CMK (cell line): ENCODE measurements at regions not wholly inside any gene's neighbourhood (a gene's known extent, or its start where the extent isn't known, plus 50 kb on each side); places are given as distances from the start of the nearest gene placed in this dataset.
"Not testable (repeated sequence)": the region's sequence is repeated elsewhere in the genome, so short reads cannot be mapped to it uniquely, and the experiment has no call there.

Experiments
- DNase-seq: peaks from one replicate; pipeline ENCODE4 v3.0.0-alpha.2; 2010; ENCODE audit warnings: low read depth

DNA sequence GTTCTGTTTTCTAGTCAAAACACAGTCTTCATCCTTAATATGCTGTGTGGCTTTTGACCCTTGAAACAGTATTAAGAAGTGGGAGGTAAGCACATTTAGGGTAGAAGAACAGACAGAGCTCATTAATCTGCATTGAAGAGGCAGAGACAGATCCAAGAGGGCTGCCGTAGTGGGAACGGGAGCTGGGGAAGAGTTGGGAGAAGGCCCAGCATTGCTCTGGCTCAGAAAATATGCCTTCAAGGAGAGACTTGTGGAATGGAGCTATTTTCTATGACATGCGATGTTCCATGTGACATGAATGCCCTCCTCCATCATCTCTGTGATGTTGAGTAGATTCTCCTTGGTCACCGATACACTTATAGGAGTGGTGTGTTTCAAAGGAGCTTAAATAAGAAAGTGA is 273.3 kb upstream of the BOD1L1 start:
- no peak for DNase-seq

DNA sequence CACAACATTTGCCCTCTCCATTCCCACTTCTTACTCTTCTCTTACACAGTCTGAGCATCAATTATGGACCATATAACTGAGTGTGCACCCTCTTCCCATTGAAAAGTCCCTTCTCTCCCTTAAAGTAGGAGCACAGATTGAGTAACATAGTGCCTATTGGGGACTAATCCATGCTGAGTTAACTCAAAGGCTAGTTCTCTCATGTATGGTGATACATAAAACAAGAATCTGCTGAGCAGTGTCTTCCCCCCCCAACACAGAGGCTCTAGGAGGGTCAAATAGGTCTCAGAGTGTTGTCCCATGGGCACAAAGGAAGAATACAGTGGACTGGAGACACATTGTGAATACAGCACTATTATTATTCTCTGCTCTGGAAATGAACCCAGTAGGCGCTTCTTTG is 274.6 kb upstream of the BOD1L1 start:
- no peak for DNase-seq

DNA sequence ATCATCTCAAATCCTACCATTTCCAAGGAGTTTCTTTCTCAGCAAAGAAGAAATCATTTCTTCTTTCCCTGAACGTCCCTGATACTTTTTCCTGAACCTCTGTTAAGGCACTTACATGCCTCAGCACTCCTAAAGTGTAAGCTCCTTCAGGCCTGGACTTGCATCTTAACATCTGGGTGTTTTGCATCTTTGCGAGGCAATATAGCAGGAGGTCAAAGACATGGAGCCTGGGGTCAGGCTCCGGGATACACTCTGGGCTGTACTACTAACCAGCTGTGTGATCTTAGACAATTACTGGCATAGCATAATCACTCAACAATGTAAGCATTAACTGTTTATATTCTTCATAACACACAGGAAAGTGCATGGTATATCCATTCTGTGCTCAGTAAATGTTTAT is 275.5 kb upstream of the BOD1L1 start:
- no peak for DNase-seq

DNA sequence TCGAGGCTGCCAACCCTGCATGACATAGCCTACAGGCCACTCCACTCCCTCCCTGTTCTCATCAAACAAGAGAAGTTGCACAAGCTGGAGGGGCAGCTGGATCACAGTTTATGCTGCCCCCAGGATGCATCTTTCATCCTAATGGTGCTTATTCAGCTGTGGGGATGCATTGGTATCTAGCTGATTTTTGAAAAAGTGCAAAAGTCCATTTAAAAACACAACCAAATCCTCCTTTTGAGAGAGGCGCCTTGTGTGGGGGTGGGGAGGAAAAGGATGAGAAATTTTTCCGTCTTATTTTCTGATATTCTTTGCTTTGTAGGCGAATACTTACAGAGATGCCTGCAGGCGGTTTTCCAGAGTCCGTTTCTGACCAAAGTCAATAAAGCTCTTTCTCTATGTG is 276.4 kb upstream of the BOD1L1 start:
- no peak for DNase-seq

DNA sequence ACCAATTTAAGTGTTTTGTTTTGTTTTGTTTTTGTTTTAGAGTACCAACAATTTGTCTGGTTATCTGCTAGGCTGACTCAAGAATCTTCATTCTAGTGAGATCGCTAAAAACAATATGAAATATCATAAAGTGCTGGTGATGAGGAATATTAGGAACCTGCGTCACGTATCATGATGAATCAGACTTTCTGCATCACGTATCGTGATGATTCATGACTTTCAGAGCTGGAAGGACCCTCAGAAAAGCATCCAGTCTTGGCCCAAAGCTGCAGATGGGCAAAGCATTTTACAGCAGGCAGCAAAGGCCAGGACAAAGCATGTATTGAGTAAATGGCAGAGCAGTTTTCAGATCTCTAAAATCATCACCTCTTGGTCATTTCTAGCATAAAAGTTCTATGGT is 278.0 kb upstream of the BOD1L1 start:
- DNase-seq = no peak

DNA sequence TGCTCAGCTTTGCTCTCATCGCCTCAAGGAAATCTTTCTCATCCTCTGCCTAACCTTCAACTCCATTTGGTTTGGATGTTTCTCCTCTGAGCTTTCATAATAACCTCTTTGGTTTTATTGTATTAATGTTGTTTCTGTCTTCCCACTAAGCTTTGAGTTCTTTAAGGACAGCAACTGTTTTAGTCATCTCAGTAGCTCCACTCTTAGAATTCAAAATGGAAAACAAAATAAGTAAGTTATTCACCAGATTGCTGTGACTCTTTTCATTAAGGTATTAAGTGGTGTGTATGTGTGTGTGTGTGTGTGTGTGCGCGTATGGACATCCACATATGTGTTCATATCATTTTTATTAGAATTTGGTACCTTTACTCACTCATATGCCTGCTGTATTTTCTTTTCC is 279.2 kb upstream of the BOD1L1 start:
- no peak for DNase-seq

DNA sequence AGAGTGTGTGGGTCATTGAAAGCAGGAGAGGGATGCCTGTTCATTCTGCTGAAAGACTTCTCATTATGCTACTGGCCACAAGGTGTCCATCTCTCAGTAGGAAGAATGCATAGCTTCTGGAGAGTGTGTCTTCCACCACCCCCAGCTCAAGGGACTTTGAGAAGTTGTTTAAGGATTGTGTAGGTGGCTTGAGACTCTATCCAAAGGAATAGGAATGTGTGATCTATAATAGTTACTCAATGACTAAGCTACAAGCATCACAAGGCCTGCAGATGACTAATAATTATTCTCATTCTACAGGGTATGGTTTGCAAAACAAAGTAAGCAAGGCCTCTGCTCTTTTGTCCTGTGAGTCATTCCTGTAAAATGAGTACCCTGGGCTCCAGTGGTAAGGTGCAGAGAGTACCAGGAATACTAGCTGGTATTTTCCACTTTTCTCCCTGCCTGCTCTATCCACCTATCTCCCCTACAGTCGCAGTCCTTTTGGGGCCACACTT is 279.8 kb upstream of the BOD1L1 start:
- no peak for DNase-seq

DNA sequence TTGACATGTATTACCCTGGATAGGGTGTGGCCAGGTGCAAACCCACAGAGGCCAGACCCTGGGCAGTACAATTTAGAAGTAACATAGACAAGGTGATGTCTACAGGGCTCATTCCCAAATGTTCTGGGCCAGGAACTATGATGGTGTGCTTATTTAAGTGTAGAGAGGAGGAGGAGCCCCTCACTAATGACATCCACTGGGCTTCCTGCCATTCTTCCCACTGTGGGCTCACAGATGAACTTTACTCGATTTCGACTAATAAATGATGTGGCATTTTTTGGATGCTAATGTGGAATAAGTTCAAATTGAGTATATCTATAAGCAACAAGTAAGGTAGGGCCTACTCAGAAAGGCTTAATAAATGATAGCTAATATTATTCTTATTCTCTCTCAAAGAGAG is 280.9 kb upstream of the BOD1L1 start:
- DNase-seq = no peak

DNA sequence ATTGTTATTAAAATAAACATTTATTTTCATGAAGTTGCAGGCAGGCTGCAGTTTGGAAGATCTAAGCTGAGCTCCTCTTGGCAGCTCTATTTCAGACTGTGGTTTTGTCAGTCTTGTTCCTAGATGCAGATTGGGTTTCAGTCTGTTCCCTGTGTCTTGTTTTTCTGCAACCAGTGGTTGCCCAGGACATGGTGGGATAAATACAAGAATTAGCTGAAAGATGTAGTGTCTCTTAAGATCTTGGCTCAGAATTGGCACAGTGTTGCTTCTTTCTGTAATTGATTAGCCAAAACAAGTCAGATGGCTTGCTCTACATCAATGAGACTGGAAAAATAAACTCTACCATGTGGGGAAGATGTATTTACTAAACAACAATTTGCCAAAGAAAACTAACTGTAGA is 283.0 kb upstream of the BOD1L1 start:
- DNase-seq = no peak

DNA sequence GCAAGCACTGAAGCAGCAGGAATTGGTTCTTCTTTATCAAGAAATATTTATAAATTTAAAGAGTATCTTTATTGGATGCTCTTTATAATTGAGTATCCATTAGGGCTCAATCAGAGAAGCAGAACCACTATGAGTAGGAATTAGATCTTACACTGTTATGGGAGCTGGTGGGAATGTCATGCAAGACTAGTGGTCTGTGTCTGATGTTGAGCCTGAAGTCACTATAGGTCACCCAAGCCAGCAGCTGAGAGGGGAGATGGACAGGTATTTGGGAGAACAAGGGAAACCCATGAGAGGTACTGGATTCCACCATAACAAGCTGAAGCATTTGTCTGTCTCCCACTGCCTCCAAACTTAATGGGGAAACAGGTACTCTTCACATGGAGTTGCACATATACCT is 283.7 kb upstream of the BOD1L1 start:
- no peak for DNase-seq

DNA sequence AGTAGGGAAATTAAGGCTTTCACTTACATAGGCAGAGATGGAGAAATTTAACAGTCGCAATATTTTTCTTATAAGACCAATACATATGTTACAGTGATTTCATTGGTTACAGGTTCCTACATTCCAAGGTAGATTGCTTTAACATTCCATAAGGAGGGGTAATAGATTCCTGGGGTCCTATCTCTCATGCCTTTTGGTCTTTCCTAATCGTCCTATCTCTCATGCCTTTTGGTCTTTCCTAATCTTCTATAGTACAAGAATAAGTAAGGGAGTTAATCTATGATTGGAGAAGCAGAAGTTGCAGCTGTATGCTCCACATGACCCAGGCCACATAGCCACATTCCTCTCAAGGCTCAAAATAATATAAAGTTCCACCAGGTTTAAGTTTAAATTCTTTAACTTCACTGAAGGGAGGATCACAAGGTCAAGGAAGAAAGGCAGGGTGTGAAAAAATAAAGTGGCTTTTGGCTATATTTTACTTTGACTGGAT is 285.0 kb upstream of the BOD1L1 start:
- no peak for DNase-seq

DNA sequence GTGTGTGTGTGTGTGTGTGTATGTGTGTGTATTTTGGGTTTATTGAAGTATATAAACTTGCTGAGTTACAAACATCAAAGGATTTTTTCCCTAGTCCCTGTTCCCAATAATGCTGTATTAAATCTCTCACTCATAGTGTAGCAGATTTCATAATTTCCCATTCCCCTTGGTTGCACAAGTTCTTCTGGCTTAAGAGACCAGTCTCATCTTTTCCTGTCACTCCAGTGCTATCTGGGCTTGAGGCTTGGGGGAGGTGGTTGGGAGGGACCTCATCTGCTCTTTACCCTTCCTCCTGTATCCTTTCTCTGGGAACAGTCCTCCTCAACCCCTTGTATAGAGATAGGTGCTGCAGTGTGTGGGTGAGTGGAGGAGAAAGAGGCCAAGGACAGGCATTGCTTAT is 285.4 kb upstream of the BOD1L1 start:
- no peak for DNase-seq

DNA sequence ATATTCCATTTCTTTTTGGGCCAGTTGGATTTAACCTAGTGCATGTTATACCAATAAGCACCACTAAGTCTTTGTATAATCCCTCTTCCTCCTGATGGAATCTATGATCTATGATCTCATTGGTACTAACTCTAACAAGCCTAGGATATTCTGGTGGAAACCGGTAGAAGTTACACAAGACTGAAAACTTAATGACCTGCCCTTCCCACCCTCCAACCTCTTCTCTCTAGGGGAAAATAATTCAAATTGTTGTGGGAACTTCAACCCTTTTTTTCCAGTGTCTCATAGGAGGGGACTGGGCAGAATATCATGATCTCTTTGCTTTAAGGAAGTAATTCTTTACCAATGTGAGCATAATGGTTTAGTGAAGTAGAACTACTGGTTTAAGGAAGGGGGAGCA is 289.5 kb upstream of the BOD1L1 start:
- DNase-seq = no peak

DNA sequence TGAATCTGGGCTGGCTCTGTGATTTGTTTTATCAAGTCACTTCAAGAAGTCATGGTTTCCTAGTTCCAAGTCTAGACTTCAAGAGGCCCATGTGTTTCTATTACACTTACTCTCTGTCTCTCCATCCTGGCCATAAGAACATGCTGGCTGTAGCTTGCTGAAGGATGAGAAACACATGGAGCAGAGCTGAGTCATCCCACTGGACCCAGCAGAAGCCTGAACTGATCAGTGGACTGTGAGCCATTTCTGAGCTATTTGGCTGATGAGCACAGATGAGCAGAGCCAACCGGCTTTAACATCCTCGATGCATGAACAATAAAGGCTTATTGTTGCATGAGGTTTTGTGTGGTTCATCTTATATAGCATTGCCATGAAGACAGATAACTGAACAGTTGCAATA is 290.6 kb upstream of the BOD1L1 start:
- no peak for DNase-seq

DNA sequence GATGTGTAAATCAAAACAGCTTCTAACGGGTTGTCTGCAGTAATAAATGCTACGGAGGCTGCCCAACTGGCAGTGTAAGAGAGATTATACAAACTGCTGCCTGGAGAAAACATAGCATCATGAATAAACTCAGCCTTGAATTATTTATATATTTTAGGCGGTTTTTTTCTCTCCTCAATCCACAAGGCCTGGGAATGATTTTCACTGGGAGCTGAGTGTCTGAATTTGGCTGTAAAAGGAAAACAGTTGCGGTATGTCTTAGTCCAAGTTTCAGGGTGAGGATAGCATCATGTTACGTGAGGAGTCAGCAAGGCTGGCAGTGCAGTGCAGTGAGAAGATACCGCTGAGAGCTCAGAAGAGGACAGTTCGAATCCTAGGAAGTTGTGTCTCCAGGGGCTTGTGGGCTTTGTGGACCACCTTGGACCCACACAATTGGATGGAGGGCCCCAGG is 291.5 kb upstream of the BOD1L1 start:
- no peak for DNase-seq

DNA sequence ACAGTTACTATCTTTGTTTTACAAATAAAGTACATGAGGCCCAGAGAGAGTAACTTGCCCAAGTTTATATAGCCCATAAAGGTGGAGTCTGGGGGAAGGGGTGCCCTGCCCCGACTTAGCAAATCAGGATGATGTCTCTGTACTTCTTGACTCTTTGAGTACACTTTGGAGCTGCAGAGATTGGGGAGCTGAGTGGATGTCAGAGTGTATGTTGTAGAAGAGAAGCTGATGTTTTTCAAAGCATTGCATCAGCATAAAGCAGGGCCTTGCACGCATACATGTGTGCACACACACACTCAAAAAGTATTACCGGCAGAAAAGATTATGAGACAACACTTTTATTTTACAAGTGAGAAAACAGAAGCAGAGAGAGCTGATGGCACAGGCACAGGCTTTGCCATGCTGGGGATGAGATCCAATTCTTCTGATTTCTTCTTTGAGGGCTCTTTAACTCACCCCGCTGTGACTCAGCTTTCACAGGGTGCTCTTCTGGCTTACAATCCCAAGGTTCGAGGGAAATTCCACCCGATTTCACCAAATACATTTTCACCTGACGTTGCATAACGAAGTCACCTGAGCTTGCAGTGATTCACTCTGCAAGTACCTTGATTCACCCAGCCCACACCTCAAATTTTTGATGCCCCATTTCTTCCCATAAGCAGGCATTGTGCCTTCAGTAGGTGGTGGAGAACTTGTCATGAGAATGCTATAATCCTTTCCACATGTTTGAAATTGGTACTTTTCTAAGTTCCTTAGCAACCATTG is 292.8 kb upstream of the BOD1L1 start:
- no peak for DNase-seq

DNA sequence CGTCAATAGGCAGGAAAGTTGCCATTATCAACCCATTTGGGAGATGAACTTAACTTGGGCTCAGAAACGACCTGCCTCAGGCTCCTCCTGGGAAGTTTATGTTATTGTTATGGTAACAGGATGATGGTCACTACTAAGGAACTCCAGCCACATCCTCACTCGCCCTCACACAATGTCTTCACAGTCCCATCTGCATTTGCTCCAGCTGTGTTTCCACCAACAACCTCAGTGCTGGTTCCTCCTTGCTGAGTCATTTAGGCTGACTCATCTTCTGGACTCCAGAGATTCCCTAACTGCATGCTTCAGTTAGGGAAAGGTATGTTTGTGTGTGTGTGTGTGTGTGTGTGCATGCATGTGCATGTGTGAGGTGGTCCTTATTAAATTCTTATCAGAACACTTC is 293.4 kb upstream of the BOD1L1 start:
- DNase-seq = no peak

DNA sequence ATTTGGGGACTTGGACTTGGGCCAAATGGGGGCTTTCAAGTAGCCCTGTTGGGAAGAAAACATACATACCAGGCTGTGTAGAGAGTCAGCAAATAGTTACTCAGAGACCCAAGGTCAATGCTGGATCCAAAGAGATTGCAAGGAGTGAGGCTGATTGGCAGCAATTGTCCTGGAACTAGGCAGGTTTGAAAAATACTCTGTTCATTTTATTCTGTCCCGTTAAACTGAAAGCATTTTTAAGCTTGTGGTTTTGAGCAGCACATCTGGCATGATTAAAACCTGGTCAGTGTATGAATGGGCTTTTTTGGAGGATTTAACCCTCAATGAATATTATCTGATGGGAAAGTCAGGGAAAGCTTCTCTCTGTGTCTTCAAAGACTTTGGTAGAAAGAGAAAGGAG is 294.3 kb upstream of the BOD1L1 start:
- no peak for DNase-seq

DNA sequence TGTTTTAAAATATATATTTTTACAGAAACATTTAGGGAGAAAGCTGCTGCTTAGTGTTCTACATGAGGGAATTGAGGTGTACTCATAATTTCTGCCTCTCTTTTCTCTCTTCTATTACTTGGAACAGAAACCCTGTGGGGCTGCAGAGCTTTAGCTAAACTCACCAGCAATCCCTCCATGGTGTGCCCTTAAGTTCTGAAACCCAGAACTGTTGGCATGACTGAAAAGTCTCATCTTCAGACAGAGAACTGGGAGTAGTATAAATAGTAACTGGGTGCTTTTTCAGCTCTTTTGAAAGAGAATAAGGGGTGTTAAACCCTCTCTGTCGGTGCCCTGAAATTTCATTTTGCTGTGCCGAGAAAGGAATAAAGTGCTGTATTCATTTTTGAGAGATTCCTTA is 294.9 kb upstream of the BOD1L1 start:
- DNase-seq = no peak

DNA sequence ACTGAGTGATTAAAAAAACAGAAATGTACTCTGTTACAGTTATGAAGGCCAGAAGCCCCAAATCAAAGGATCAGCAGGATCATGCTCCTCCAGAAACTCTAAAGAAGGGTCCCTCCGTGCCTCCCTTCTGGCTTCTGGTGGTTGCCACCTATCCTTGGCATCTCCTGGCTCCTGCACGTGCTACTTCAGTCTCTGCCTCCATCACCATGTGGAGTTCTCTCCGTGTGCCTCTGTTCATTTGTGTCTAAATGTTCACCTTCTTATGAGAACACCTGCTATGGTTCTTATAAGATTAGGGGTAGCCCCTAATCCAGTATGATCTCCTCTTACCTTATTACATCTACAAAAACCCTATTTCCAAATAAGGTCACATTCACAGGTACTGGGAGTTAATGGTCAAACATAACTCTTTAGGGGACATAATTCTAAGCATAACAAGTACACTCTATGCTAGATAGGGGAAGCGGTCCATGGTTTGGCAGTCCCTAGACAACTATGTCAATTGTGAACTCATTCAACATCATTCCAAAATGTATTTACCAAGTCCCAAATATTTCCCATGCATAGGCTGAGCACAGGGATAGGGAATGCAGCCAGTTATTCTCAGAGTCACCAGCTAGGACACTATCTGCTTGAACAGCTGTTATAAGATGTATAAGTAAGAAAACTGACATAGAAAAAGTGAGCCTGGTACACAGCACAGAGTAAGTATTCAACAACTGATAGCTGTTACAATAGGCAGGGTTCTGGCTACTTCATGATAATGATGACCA is 295.5 kb upstream of the BOD1L1 start:
- no peak for DNase-seq

DNA sequence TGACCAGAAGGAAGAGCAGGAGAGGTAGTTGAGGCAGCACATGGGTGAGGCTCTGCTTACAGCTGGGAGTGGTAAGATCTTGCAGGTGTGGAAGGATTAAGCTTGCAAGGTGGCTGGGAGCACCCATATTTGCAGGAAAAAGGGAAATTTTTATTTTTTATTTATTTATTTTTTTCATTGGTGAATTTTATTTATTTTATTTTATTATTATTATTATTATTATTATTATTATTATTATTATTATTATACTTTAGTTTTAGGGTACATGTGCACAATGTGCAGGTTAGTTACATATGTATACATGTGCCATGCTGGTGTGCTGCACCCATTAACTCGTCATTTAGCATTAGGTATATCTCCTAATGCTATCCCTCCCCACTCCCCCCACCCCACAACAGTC is 297.4 kb upstream of the BOD1L1 start:
- not testable (repeated sequence) for DNase-seq

DNA sequence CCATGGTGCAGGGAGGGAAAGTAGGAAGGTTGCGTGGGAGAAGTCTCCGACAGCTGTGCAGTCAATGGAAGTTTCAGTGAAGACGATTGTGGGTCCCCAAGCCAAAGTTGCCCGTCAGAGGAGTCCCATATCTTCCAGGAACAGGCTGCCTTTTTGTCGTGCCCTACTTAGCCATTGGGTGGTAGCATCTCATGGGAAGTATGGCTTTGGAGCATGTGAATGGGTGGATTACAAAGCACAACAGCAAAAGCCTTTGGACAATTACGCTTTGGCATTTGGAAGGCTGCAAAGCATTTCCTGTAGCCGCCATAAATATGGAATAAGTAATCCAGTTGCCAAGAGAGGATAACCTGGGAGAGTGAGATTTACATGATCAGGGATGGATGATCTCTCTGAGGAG is 300.7 kb upstream of the BOD1L1 start:
- no peak for DNase-seq

DNA sequence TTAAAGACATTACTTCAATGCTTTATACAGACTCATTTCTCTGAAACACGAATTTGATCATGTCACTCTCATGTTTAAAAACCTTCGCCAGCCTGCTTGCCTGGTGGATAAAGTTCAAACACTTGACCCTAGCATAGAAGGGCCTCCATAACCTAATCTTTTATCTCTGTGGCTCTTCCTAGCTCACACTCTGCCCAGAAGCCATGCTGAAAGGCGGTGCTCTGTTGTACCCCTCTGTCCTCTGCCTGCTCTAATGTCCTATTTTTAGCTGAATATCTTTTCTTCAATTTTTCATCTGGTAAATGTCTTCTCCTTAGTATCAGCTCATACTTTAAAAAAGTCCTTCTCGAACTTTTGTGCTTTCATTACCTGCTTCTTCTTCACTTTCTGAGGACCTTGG is 302.6 kb upstream of the BOD1L1 start:
- no peak for DNase-seq
